Lower leg skin (tissue), 3 donors: ENCODE measurements at regions not wholly inside any gene's neighbourhood (a gene's known extent, or its start where the extent isn't known, plus 50 kb on each side); places are given as distances from the start of the nearest gene placed in this dataset.

Experiments
- CTCF ChIP-seq, 3 donors: fragments of 450-650 bp; IDR thresholded peaks; one replicate each; pipeline ENCODE4 v1.5.1; 2016; ENCODE audit warnings: antibody characterized with exemption in 3 of 3, mild to moderate bottlenecking in 3 of 3, moderate library complexity in 2 of 3
- POLR2A ChIP-seq, 2 donors: fragments of 450-650 bp; IDR thresholded peaks; one replicate each; pipeline ENCODE4 v1.6.1; 2016 to 2017; ENCODE audit warnings: antibody characterized with exemption in 2 of 2, mild to moderate bottlenecking in 1 of 2, moderate library complexity in 1 of 2

GRCh38 chr9:11144746-11145145 is 531.9 kb upstream of the PTPRD start:
- TF ChIP-seq CTCF (IDR thresholded peaks at IDR 0.05) (no peak), POLR2A (IDR thresholded peaks at IDR 0.05) (no peak)
